ENCODE measurements at regions not wholly inside any gene's neighbourhood (a gene's known extent, or its start where the extent isn't known, plus 50 kb on each side); places are given as distances from the start of the nearest gene placed in this dataset.
A peak's percentile ranks its signal among the peaks of the same experiment; 100 is the strongest.
"Not testable (repeated sequence)": the region's sequence is repeated elsewhere in the genome, so short reads cannot be mapped to it uniquely, and the experiment has no call there.

GRCh38 chr5:37915097-37915736 lies 75.4 kb upstream of the GDNF start:
- no peak for DNase-seq (ENCODE audit: low read depth in 2 of 2)

- not testable (repeated sequence) for DNase-seq (ENCODE audit: low read depth in 2 of 2)
These were observed 69.9 kb upstream of the GDNF start for GRCh38 chr5:37909610-37910266.

GRCh38 chr5:37906416-37906815 lies 66.6 kb upstream of the GDNF start:
- DNase-seq (ENCODE audit: low read depth in 2 of 2), result no peak

- no peak for DNase-seq (ENCODE audit: low read depth in 2 of 2)
These were observed 65.4 kb upstream of the GDNF start for GRCh38 chr5:37905230-37905629.

- DNase-seq (ENCODE audit: low read depth in 2 of 2), result no peak
These were observed 62.5 kb upstream of the GDNF start for GRCh38 chr5:37902323-37902722.

GRCh38 chr5:37900692-37901091 lies 60.9 kb upstream of the GDNF start:
- DNase-seq (ENCODE audit: low read depth in 2 of 2), result peak; percentile 29 to 33

GRCh38 chr5:37899037-37899436 lies 59.2 kb upstream of the GDNF start:
- DNase-seq (ENCODE audit: low read depth in 2 of 2), result no peak

GRCh38 chr5:37896159-37896558 lies 56.3 kb upstream of the GDNF start:
- no peak for DNase-seq (ENCODE audit: low read depth in 2 of 2)

- DNase-seq (ENCODE audit: low read depth in 2 of 2), result no peak
These were observed 53.7 kb upstream of the GDNF start for GRCh38 chr5:37893434-37894134.

GRCh38 chr5:37892586-37892985 lies 52.7 kb upstream of the GDNF start:
- no peak for DNase-seq (ENCODE audit: low read depth in 2 of 2)

- DNase-seq (ENCODE audit: low read depth in 2 of 2), result no peak
These were observed 52.0 kb upstream of the GDNF start for GRCh38 chr5:37891832-37892231.

- DNase-seq (ENCODE audit: low read depth in 2 of 2), result no peak
These were observed 49.9 kb upstream of the GDNF start for GRCh38 chr5:37889612-37890317.

Data from lung microvascular endothelial cell (primary cell).